AG04450 (cell line): ENCODE measurements at regions not wholly inside any gene's neighbourhood (a gene's known extent, or its start where the extent isn't known, plus 50 kb on each side); places are given as distances from the start of the nearest gene placed in this dataset.

Experiments
- CTCF ChIA-PET: fragments of 300-600, 350-600 bp; formaldehyde crosslinking; extraction: SDS; loops from one replicate; lab custom pipeline; 2022; ENCODE audit warnings: antibody characterized with exemption, inconsistent platforms; lab: Charles Lee
- POLR2A ChIA-PET: fragments of 350-600 bp; formaldehyde crosslinking; extraction: SDS; loops from one replicate; lab custom pipeline; 2021; ENCODE audit warnings: antibody characterized with exemption, inconsistent platforms; lab: Yijun Ruan, JAX
- DNase-seq: peaks from one replicate; pipeline ENCODE4 v3.0.0-alpha.2; 2011; ENCODE audit warnings: low read depth, low spot score
- H3K27ac ChIP-seq: one replicate; pipeline ENCODE4 v1.5.1; 2012; ENCODE audit warnings: low read depth, low read length, control low read depth
- H3K27me3 ChIP-seq: one replicate; pipeline ENCODE4 v1.6.0; 2012; ENCODE audit warnings: low read length; ENCODE audit not compliant: control insufficient read depth, insufficient read depth
- H3K4me3 ChIP-seq: 2 replicates; pipeline ENCODE4 v1.5.1; 2011; ENCODE audit warnings: mild to moderate bottlenecking, low read depth, low read length, control low read depth
- H3K9me3 ChIP-seq: 2 replicates; pipeline ENCODE4 v1.5.1; 2012; ENCODE audit warnings: low read length; ENCODE audit not compliant: control insufficient read depth, insufficient read depth
- CTCF ChIP-seq: IDR thresholded peaks from 2 replicates; pipeline ENCODE4 v1.5.1; 2011; ENCODE audit warnings: low read depth, low read length, control low read depth, inconsistent platforms

- Histone ChIP-seq H3K27me3 (no peaks in the 10 kb centered on the region), H3K27ac (no peak overlapping the region), H3K9me3 (peaks cover 4% of the 10 kb centered on the region; the same call in 1 of the 2 replicates), H3K4me3 (no peak overlapping the region)
- TF ChIP-seq CTCF: no peak
- CTCF ChIA-PET: interaction anchor here (1.3 kb wide), 1 partner anchor 112 kb away, joined by 3 read pairs; no protein-coding TSS in a partner anchor
- POLR2A ChIA-PET: no interaction called here
- no peak for DNase-seq
Measured at GRCh38 chr12:76678992-76679391, 84.9 kb upstream of the ZDHHC17 start.

GRCh38 chr12:76679778-76680177 lies 84.1 kb upstream of the ZDHHC17 start:
- Histone ChIP-seq H3K4me3 (no peak overlapping the region), H3K27ac (no peak overlapping the region), H3K9me3 (peaks cover 4% of the 10 kb centered on the region; the same call in 1 of the 2 replicates), H3K27me3 (no peaks in the 10 kb centered on the region)
- no peak for TF ChIP-seq CTCF
- DNase-seq: no peak
- CTCF ChIA-PET: interaction anchor here (1.3 kb wide), 1 partner anchor 112 kb away, joined by 3 read pairs; no protein-coding TSS in a partner anchor
- POLR2A ChIA-PET: no interaction called here

GRCh38 chr12:76680940-76681339 lies 83.0 kb upstream of the ZDHHC17 start:
- no peak overlapping the region for H3K4me3 ChIP-seq
- peaks cover 4% of the 10 kb centered on the region; the same call in 1 of the 2 replicates for H3K9me3 ChIP-seq
- ChIA-PET CTCF (no interaction called here), POLR2A (interaction anchor here (0.7 kb wide), 1 partner anchor 10 kb away, joined by 3 read pairs; no protein-coding TSS in a partner anchor)
- no peaks in the 10 kb centered on the region for H3K27me3 ChIP-seq
- no peak overlapping the region for H3K27ac ChIP-seq
- no peak for TF ChIP-seq CTCF
- peak; percentile 51 for DNase-seq

- H3K4me3 ChIP-seq: no peak overlapping the region
Measured at GRCh38 chr12:76685246-76685678, 78.7 kb upstream of the ZDHHC17 start.

More at GRCh38 chr12:76685246-76685678, 78.7 kb upstream of the ZDHHC17 start:
- no peaks in the 10 kb centered on the region for H3K27me3 ChIP-seq
- DNase-seq: peak; percentile 20
- no peak overlapping the region for H3K27ac ChIP-seq
- H3K9me3 ChIP-seq: peaks cover 4% of the 10 kb centered on the region; the same call in 1 of the 2 replicates
- CTCF ChIA-PET: interaction anchor here (1.0 to 1.4 kb wide), 3 partner anchors 99 to 325 kb away, joined by 3 to 6 read pairs (median 3); no protein-coding TSS in a partner anchor
- POLR2A ChIA-PET: interaction anchor here (0.8 to 1.2 kb wide), 2 partner anchors 62 to 78 kb away, joined by 3 read pairs; no protein-coding TSS in a partner anchor
- no peak for TF ChIP-seq CTCF
